ENCODE measurements at regions not wholly inside any gene's neighbourhood (a gene's known extent, or its start where the extent isn't known, plus 50 kb on each side); places are given as distances from the start of the nearest gene placed in this dataset.

DNA sequence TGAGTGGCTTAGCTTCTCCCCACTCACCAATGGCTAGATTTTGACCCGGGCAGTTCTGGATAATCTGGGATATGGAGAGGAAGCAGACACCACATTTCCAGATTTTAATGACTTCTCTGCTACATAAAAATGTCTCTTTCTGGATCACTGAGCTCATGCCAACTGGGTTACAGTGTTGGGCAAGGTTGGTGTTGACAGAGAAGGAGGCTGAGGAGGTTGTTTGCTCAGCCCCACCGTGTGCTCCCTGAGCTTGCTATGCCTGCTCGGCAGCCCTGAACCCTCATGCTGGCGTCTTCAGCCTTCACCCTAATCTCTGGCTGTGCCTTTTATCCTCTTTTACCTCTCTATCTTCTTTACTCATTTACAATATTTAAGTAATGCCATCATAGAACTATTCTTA, 53.0 kb upstream of the KPNA4 start:
- TF ChIP-seq CTCF (tag by site-specific recombination; IDR thresholded peaks at IDR 0.05), result no peak
- TF ChIP-seq, protein P1, sequence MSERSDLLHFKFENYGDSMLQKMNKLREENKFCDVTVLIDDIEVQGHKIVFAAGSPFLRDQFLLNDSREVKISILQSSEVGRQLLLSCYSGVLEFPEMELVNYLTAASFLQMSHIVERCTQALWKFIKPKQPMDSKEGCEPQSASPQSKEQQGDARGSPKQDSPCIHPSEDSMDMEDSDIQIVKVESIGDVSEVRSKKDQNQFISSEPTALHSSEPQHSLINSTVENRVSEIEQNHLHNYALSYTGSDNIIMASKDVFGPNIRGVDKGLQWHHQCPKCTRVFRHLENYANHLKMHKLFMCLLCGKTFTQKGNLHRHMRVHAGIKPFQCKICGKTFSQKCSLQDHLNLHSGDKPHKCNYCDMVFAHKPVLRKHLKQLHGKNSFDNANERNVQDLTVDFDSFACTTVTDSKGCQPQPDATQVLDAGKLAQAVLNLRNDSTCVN (tag by site-specific recombination; optimal IDR thresholded peaks at IDR 0.05), result no peak
- TF ChIP-seq, protein P2, sequence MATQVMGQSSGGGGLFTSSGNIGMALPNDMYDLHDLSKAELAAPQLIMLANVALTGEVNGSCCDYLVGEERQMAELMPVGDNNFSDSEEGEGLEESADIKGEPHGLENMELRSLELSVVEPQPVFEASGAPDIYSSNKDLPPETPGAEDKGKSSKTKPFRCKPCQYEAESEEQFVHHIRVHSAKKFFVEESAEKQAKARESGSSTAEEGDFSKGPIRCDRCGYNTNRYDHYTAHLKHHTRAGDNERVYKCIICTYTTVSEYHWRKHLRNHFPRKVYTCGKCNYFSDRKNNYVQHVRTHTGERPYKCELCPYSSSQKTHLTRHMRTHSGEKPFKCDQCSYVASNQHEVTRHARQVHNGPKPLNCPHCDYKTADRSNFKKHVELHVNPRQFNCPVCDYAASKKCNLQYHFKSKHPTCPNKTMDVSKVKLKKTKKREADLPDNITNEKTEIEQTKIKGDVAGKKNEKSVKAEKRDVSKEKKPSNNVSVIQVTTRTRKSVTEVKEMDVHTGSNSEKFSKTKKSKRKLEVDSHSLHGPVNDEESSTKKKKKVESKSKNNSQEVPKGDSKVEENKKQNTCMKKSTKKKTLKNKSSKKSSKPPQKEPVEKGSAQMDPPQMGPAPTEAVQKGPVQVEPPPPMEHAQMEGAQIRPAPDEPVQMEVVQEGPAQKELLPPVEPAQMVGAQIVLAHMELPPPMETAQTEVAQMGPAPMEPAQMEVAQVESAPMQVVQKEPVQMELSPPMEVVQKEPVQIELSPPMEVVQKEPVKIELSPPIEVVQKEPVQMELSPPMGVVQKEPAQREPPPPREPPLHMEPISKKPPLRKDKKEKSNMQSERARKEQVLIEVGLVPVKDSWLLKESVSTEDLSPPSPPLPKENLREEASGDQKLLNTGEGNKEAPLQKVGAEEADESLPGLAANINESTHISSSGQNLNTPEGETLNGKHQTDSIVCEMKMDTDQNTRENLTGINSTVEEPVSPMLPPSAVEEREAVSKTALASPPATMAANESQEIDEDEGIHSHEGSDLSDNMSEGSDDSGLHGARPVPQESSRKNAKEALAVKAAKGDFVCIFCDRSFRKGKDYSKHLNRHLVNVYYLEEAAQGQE (tag by site-specific recombination; IDR thresholded peaks at IDR 0.05), result no peak
- no peak for TF ChIP-seq KLF17 (tag by site-specific recombination; IDR thresholded peaks at IDR 0.05)
- no peak for TF ChIP-seq ZFHX2 (tag by site-specific recombination; conservative IDR thresholded peaks at IDR 0.05)
- no peak for TF ChIP-seq KLF9 (tag by site-specific recombination; IDR thresholded peaks at IDR 0.05; ENCODE audit: low read depth)

Data from HEK293 (cell line).